Progenitor cell of endocrine pancreas (in vitro differentiated cells): ENCODE measurements at regions not wholly inside any gene's neighbourhood (a gene's known extent, or its start where the extent isn't known, plus 50 kb on each side); places are given as distances from the start of the nearest gene placed in this dataset.

Experiments
- DNase-seq: peaks from one replicate; pipeline ENCODE4 v3.0.0; 2021; ENCODE audit warnings: low spot score; ENCODE audit not compliant: unreplicated experiment
- H3K27ac Mint-ChIP-seq: 2 replicates; pipeline ENCODE4 v1.8.0; 2021; ENCODE audit warnings: mild to moderate bottlenecking, moderate library complexity, mixed read lengths
- H3K27me3 Mint-ChIP-seq: 2 replicates; pipeline ENCODE4 v1.8.0; 2021; ENCODE audit warnings: mixed read lengths
- H3K36me3 Mint-ChIP-seq: 2 replicates; pipeline ENCODE4 v1.8.0; 2022; ENCODE audit warnings: mixed read lengths; ENCODE audit not compliant: insufficient read depth
- H3K4me1 Mint-ChIP-seq: 2 replicates; pipeline ENCODE4 v1.8.0; 2021; ENCODE audit warnings: low read depth, mixed read lengths
- H3K4me3 Mint-ChIP-seq: 2 replicates; pipeline ENCODE4 v1.8.0; 2021; ENCODE audit warnings: low read depth, mild to moderate bottlenecking, moderate library complexity, mixed read lengths
- H3K9me3 Mint-ChIP-seq: 2 replicates; pipeline ENCODE4 v1.8.0; 2021; ENCODE audit warnings: low read depth, mixed read lengths
- CTCF ChIP-seq: fragments of 200-600 bp; sonication (generic); IDR thresholded peaks from one replicate; pipeline ENCODE4 v1.5.0; 2021; ENCODE audit warnings: antibody characterized with exemption, mild to moderate bottlenecking; ENCODE audit not compliant: unreplicated experiment

DNA sequence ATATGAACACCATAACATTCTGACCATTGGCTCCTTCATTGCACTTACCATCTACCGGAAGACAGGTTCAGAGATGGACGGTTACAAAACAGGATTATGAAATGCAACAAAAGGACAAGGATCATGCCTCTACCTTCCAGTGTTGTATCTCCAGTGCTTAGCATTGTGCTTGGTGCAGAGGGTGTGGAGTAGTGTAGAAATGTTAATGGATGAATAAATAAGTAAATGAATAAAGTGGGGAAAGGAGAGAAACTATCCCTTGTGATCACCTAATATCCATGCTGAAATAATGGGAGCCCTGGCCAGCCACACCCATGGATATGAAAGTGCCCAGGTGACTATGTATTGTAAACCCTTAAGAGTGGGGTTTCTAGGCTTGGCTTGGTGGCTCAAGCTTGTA, 344.8 kb upstream of the LMCD1 start:
- H3K27me3 Mint-ChIP-seq = peaks cover 3% of the 10 kb centered on the region
- no peaks in the 10 kb centered on the region for H3K36me3 Mint-ChIP-seq
- DNase-seq = no peak
- H3K27ac Mint-ChIP-seq = no peak overlapping the region
- H3K4me3 Mint-ChIP-seq = no peak overlapping the region
- no peak for TF ChIP-seq CTCF
- H3K9me3 Mint-ChIP-seq = no peaks in the 10 kb centered on the region
- H3K4me1 Mint-ChIP-seq = no peaks in the 10 kb centered on the region

DNA sequence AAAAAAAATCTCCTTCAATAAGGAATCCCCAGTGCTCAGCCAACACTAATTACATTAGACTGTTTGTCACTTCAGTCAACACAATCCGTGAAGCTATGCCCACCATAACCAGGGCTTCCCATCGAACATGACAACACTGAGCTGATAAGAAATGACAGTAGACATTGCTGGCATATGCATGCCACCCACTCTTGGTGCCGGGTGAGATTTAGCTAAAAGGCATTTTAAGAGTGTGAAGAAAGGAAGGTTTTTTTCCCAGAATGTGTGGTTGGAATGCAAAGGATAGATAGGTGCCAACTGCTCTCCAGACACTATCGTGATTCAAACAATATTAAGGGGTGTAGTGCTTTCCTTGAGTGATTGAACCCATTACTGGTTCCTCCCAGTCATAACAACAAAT, 344.0 kb upstream of the LMCD1 start:
- Mint-ChIP-seq H3K9me3 (no peaks in the 10 kb centered on the region), H3K36me3 (no peaks in the 10 kb centered on the region), H3K27me3 (peaks cover 3% of the 10 kb centered on the region), H3K4me1 (no peaks in the 10 kb centered on the region), H3K4me3 (no peak overlapping the region), H3K27ac (no peak overlapping the region)
- no peak for TF ChIP-seq CTCF
- no peak for DNase-seq

DNA sequence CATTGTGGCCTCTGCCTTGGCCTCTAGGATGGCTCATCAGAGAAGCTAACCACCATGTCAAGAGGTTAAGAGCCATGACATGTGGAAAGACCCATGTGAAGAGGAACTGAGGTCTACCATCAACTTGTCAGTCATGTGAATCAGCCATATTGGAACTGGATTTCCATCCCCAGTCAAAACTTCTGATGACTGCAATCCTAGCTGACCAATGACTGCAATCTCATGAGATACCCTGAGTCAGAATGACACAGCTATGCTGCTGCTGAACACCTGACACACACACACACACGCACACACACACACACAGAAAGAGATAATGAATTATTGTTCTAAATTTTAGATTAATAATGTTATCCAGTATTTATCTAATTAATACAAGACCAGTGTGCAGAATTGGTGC, 337.5 kb upstream of the LMCD1 start:
- H3K9me3 Mint-ChIP-seq = peaks cover 7% of the 10 kb centered on the region
- H3K4me3 Mint-ChIP-seq = no peak overlapping the region
- no peak for TF ChIP-seq CTCF
- no peaks in the 10 kb centered on the region for H3K36me3 Mint-ChIP-seq
- no peak overlapping the region for H3K27ac Mint-ChIP-seq
- H3K27me3 Mint-ChIP-seq = no peaks in the 10 kb centered on the region
- DNase-seq = no peak
- H3K4me1 Mint-ChIP-seq = no peaks in the 10 kb centered on the region

- no peak for TF ChIP-seq CTCF
- H3K27ac Mint-ChIP-seq = no peak overlapping the region
- H3K4me1 Mint-ChIP-seq = no peaks in the 10 kb centered on the region
- no peak for DNase-seq
- H3K4me3 Mint-ChIP-seq = no peak overlapping the region
- H3K9me3 Mint-ChIP-seq = peaks cover 7% of the 10 kb centered on the region
- no peaks in the 10 kb centered on the region for H3K36me3 Mint-ChIP-seq
- H3K27me3 Mint-ChIP-seq = no peaks in the 10 kb centered on the region
Measured at GRCh38 chr3:8166014-8166413, 335.6 kb upstream of the LMCD1 start.

DNA sequence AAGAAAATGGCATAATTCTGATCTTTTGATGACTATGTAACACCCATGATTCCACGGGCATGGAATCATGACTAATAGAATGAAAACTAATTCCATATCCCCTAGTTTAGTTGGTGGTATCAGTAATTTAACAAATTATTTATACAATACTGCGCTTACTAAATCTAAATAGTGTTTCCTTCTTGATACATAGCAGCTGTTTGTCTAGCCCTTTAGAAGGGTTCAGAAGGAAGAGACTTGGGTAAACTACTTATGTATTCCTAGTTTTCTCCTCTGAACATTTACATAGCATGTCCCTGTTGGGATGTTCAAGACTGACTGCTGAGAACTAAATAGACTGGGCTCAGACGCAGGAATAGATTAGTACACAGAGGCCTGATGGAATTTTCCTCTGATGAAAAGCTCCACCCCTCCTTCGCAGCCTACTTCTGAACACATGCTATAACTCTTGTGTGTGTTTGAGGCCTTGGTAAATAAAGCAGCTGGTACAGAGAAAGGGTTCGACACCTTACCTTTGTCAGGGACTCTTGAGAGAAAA, 330.6 kb upstream of the LMCD1 start:
- H3K36me3 Mint-ChIP-seq = no peaks in the 10 kb centered on the region
- DNase-seq = no peak
- H3K9me3 Mint-ChIP-seq = peaks cover 4% of the 10 kb centered on the region
- H3K4me3 Mint-ChIP-seq = no peak overlapping the region
- H3K27ac Mint-ChIP-seq = no peak overlapping the region
- TF ChIP-seq CTCF = no peak
- H3K4me1 Mint-ChIP-seq = peaks cover 2% of the 10 kb centered on the region
- no peaks in the 10 kb centered on the region for H3K27me3 Mint-ChIP-seq
